ENCODE measurements at regions not wholly inside any gene's neighbourhood (a gene's known extent, or its start where the extent isn't known, plus 50 kb on each side); places are given as distances from the start of the nearest gene placed in this dataset.
"Not testable (repeated sequence)": the region's sequence is repeated elsewhere in the genome, so short reads cannot be mapped to it uniquely, and the experiment has no call there.

DNA sequence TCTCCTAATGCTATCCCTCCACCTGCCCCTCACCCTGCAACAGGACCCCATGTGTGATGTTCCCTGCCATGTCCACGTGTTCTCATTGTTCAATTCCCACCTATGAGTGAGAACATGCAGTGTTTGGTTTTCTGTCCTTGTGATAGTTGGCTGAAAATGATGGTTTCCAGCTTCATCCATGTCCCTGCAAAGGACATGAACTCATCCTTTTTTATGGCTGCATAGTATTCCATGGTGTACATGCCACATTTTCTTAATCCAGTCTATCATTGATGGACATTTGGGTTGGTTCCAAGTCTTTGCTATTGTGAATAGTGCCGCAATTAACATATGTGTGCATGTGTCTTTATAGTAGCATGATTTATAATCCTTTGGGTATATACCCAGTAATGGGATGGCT, 62.3 kb upstream of the EDEM3 start:
- TF ChIP-seq RARB (CRISPR knock-in tag; IDR thresholded peaks at IDR 0.05); TSHZ2 (CRISPR knock-in tag; IDR thresholded peaks at IDR 0.05); CSRNP3 (CRISPR knock-in tag; IDR thresholded peaks at IDR 0.05); OSR1 (CRISPR knock-in tag; IDR thresholded peaks at IDR 0.05); ZFP30 (CRISPR knock-in tag; IDR thresholded peaks at IDR 0.05); CREB5 (CRISPR knock-in tag; IDR thresholded peaks at IDR 0.05; ENCODE audit: low read depth); GLIS3 (CRISPR knock-in tag; IDR thresholded peaks at IDR 0.05): not testable (repeated sequence)

Data from SK-N-SH treated with all-trans-retinoic acid at 6 μM for 48 hours (cell line).